HG02852 (cell line): ENCODE measurements at regions not wholly inside any gene's neighbourhood (a gene's known extent, or its start where the extent isn't known, plus 50 kb on each side); places are given as distances from the start of the nearest gene placed in this dataset.
"Not testable (repeated sequence)": the region's sequence is repeated elsewhere in the genome, so short reads cannot be mapped to it uniquely, and the experiment has no call there.

Experiments used
- ATAC-seq: cut with Tn5 transposase; IDR thresholded peaks from one replicate; pipeline ENCODE4 v1.9.1; 2021; ENCODE audit warnings: mild to moderate bottlenecking, moderate library complexity; ENCODE audit not compliant: unreplicated experiment

DNA sequence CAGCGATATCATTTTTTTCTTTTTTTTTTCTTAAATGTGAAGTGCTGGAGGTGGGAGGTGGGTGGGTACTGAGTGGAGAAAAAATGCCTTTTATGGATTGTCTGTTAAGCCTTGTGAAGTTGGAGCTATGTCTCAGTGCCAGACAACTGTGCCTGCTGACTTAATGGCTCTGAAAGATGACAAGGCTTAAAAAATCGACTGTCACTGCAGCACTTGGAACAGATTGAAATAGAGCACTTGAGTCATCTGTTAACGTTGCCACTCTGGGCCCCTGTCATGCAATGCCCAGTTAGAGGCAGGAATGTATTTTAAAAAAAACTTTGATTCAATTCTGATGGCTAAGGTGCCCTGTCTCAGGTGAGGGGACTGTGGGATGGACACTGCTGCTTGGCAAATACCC is 108.2 kb upstream of the HS3ST2 start:
- no peak for ATAC-seq

DNA sequence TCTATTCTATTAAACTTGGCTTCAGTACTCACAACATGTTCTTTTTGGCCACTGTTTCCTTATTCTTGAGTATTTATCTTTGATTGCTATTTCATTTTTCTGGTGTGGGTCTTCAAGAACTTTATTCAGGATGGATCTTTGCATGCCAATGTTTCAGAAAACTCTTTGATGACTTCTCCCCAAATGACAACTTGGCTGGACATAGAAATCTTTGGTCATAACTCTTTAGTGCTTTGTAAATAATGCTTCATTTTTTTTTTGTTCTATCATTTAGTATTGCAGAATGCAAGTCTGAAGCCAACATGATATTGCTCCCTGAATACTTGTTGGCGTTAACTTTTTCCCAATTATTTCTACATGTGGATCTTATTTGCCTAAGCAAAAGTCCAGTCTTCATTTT is 103.6 kb upstream of the HS3ST2 start:
- ATAC-seq: no peak

DNA sequence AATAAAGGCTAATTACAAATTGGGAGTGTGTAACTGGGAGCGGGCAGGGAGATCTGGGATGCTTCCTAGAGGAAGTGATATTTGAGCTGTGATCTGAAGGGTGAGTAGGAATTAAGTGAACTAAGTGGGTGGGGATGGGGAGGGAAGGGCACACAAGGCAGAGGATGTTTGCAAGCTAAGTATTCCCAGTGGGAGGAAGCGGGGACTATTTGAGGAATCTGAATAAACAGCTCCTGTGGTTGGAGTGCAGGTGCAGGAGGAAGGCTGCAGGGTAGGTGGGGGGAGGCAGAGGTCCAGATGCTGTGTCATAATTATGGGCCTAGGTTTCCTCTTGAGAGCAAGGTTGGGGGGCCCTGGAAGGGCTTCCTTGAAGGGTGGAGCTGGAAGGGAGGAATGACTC is 102.1 kb upstream of the HS3ST2 start:
- no peak for ATAC-seq

DNA sequence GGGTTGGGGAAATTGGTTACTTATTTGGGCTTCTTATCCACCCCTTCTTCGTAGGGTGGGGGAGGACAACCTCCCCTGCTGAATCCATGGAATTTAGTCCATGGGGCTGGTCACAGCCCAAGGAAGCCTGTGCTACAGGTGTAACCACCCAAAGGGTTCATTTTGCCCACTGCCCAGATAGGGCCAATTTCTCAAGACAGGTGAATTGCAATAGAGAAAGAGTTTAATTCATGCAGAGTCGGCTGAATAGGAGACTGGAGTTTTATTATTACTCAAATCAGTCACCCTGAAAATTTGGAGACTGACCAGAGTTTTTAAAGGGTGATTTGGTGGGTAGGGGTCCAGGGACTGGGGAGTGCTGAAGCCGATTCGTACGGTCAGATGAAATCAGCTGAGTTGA is 101.5 kb upstream of the HS3ST2 start:
- ATAC-seq: no peak

DNA sequence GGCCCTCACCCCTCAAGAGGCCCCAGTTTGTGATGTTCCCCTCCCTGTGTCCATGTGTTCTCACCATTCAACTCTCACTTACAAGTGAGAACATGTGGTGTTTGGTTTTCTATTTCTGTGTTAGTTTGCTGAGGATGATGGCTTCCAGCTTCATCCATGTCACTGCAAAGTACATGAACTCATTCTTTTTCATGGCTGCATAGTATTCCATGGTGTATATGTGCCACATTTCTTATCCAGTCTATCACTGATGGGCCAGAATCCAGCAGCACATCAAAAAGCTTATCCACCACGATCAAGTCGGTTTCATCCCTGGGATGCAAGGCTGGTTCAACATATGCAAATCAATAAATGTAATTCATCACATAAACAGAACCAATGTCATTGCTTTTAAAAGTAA is 95.4 kb upstream of the HS3ST2 start:
- ATAC-seq: not testable (repeated sequence)

DNA sequence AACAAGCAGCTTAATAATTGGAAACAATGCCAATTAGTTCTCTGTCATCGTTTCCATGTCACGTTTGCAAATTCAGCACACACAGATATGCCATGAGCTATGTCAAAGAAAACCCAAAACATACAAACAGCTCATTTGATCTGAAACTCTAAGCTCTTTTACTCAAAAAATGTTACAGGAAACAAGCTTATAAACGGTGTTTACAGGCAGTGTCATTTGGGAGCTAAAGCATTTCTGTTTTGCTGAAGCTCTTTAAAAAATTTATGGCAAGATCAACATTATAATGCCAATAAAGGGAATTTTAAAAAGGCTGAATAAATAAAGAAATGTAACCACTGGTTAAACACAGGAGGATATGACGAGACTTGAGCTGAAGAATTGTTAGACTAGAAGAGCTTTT is 94.0 kb upstream of the HS3ST2 start:
- no peak for ATAC-seq

DNA sequence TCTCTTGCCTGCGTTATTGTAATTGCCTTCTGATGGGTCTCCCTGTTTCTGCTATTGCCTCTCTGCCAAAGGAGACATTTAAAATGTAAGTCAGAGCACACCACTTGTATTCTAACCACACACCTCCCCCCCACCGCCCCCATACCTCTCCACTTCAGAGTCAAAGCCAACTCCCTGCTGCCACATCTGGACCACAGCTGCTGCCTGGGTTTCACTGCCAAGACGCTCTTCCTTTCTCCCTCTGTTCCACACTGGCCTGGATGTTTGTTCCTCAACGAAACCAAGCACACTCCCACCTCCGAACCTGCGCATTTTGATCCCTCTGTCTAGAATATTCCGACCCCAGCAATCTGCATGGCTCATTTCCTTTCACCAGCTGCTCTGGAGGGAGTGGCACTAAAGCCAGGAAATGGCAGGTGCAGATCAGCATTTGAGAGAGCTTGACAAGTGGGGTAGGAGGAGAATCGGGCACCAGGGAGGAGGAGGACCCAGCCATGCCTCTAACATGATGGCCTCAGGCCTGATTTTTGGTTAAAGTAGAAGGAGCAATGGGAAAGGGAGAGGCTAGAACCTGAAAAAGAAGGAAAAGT is 92.4 kb upstream of the HS3ST2 start:
- no peak for ATAC-seq

DNA sequence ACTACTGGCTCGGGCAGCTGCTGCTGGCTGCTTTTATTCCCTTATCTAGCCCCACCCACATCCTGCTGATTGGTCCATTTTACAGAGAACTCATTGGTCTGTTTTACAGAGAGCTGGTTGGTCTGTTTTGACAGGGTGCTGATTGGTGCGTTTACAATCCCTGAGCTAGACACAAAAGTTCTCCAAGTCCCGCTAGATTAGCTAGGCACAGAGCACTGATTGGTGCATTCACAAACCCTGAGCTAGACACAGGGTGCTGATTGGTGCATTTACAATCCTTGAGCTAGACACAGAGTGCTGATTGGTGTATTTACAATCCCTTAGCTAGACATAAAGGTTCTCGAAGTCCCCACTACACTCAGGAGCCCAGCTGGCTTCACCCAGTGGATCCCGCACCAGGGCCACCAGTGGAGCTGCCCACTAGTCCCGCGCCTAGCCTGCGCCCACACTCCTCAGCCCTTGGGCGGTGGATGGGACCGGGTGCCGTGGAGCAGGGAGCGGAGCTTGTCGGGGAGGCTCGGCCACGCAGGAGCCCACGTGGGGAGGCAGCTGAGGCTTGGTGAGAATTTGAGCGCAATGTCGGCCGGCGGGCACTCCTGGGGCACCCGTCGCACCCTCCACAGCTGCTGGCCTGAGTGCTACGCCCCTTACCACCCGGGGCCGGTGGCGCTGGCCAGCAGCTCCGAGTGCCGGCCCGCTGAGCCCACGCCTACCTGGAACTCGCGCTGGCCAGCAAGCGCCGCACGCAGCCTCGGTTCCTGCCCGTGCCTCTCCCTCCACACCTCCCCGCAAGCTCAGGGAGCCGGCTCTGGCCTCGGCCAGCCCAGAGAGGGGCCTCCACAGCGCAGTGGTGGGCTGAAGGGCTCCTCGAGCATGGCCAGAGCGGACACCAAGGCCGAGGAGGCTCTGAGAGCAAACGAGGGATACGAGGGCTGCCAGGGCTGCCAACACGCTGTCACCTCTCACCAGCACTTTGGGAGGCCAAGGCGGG is 91.1 kb upstream of the HS3ST2 start:
- not testable (repeated sequence) for ATAC-seq

DNA sequence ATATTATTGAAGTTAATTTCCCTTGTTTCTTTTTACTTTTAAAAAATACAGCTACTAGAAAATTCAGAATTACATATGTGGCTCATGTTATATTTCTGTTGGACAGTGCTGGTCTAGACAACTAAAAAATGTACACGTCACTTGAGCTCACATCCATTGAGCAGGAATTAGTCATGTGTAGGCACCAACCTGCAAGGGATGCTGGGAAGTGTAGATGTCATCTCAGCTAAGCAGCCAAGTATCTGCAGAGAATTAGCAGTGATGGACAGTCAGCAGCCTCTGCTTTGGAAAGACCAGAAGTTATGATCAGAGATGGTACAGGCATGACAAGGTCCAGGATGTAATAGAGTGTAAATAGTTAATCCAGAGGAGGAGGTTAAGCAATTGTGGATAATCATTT is 87.1 kb upstream of the HS3ST2 start:
- ATAC-seq: no peak

DNA sequence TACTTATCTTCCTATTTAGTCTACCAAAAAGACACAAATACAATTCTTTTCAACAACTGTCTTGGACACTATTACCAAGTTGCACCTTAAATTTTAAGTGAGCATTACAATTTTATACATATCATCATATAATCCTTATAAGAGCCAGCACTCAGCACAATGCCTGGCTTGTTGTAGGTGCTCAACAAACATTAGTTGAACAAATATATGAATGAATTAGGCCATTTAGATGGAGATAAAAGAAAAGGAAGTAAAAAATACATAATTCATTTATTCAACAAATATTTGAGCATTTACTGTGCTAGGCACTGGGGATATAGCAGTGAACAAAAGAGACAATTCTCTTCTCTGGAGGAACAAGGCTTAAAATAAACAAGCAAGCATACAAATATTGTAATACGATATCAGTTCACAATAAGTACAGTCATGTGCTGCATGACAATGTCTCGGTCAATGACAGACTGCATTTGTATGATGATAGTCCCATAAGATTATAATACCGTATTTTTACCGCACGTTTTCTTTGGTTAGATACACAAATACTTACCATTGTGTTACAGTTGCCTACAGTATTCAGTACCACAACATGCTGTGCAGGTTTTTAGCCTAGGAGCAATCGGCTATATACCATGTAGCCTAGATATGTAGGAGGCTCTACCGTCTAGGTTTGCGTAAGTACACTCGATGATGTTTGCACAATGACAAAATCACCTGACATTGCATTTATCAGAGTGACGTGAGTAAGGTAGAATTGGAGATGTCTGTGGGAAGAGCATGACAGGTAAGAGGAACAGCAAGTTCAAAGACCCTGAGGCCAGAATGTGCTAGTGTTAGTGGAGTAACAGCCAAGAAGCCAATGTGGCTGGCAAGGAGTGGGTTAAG is 86.4 kb upstream of the HS3ST2 start:
- no peak for ATAC-seq

DNA sequence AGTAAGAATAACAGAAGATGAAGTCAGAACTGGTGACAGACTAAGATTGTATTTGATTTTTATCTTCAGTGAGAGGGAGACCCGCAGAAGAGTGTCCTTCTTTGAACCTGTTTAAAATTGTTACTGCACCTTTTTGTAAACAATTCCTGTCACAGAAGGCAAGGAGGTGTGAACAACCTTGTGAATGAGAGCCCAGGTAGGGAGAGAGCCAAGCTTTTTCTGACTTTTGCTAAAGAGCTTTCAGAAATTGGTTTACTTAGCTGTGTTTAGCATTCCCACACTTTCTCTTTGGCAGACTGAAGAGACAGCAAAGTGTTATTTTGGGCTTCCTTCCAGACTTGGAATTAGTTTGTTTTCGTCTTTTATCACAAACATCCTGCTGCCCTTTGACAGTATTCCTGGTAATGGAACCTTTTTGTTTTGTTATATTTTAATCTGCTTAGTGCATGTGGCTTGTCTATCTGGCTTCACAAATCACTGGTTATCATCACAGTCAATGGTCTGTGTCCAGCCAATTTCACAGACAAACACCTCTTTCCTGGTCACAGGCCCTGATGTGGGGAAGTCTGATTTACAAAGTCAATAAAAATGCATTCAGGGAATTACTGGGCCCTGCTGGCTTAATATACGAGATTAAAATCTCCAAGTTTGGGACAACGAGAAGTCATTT is 85.7 kb upstream of the HS3ST2 start:
- ATAC-seq: no peak

DNA sequence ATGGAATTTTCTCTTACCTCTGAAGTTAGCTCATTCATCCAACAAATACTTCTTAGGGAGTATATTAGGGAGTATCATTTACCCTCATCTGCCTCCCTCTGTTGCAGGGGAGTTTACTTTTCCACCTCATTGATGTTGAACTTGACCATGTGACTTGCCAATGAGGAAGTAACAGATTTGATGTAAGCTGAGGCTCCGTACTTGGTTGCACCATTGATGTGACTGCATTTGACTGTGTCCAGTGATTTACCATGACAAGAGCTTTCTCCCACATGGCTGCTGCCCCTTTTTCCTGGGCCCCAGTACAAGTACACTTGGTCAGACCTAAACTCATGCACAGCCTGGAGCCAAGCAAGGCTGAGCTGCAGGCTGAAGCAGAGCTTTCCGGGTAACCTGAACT is 81.6 kb upstream of the HS3ST2 start:
- no peak for ATAC-seq

DNA sequence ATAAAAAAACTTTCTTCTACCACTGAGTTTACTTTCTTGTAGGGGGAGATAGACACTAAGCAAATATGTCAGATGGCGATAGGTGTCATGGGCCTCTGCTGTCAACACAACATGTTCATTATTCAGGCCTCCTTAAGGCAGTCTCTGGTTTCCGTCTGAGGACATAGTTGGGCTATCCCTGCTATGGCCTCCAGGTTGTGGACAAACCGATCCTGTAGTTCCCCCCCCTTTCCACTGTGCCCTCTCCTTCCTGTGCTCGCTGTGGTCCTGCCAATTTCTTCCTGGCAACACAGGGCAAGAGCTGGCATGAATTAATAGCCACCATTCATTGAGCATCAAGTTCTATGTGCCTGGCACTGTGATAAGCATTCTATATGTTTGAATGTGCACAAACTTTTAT is 81.0 kb upstream of the HS3ST2 start:
- no peak for ATAC-seq

DNA sequence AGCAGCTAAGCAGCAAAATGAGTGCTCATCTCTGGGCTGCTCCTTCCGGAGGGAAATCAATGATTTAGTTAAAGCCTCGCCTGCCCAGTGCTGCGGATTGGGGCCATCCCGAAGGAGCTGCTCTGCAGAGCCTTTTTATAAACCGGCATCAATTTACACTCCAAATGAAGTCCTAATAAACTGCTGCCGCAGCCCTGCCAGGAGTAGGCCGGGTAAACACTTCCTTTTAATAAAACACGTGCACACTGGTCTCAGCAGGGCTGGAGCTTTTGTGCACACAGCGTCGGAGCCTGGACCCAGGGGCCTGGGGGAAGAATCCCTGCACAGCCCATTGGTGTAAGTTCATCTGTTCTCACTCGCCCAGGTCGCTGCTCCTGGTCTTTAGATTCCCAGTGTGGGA is 79.6 kb upstream of the HS3ST2 start:
- no peak for ATAC-seq

DNA sequence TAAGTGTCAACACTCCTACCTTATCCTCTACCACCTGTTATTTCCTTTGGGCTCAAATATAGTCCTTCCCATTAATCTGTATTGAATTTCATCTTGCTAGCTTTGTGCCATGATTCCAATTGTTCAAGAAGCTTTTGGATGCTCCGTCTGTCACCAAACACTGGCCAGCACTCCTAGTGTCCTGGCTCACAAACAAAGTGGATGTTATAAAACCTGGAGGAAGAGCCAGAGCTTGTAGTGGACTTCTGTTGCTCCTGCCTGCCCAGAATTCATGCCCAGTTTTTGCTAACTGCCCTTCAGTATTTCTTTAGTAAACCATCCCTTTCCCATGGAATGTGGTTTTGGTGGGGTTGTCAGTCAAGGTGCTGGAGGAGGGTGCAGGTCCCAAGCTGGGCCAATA is 77.2 kb upstream of the HS3ST2 start:
- no peak for ATAC-seq

DNA sequence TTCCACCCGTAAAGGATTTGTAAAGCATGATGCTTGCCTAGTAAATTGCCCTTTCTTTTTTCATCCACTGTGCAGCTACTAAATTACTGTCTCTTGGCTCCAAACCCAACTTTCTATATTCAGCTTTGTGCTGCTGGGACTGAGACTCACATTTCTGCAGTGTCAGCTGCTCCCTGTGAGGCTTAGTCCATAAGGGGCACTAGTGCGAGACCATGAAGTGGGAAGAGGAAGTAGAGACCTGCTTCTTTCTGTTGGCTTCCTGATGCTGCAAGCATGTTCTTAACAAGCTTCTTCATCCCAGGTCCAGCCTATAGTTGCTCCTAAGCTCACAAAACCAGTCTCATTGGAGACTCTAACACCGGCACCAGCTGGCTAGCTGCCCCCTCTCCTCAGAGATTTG is 74.9 kb upstream of the HS3ST2 start:
- no peak for ATAC-seq

DNA sequence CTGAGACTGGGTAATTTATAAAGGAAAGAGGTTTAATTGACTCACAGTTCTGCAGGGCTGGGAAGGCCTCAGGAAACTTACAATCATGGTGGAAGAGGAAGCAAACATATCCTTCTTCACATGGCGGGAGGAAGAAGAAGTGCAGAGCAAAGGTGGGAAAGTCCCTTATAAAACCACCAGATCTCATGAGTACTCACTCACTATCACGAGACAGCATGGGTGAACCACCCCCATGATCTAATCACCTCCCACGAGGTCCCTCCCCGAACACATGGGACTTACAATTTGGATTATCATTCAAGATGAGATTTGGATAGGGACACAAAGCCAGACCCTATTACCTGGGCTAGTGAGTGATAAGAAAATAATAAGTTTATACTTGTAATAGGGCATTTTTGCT is 70.6 kb upstream of the HS3ST2 start:
- no peak for ATAC-seq

DNA sequence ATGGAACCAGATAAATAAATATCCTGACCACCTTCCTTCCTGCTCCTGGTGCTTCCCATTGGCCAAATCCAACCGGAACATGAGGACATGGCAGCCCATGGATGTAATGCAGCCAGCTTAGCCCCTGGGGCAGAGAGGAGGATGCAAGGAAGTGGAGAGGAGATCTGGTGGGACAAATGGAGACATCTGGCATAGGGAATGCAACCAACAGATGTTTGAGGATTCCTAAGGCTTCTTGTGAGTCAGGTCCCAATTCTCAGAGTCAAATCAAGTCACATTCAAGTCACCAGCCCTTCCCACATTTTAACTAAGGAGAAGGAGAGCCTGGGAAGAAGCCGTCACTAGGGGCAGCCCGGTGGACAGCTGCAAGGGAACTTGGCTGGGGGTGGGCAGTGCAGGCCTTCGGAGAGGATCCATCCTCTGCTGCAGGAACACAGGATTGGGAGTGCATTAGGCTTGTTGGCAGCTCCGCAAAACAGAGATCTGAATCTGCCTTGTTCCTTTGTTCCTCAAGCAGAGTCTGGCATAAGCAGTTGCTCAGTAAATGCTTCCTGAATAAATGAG is 62.8 kb upstream of the HS3ST2 start:
- no peak for ATAC-seq

DNA sequence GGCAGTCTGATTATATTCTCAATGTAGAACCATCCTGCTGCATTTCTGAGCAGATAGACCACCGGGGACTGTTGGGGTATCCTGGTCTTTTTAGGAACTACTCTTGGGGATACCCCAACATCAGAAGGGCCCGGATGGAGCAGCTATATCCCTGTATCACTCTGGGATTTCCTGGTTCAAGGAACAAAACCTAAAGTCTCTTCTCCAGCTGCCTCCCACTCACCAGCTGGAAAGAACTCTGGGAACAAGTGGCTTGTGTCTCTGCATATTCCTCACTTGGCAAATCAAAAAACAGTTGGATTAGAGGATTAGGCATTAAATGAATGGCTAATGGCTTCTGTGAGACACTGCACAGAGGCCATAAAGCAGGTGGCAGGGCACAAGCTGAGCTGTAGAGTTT is 62.3 kb upstream of the HS3ST2 start:
- no peak for ATAC-seq

DNA sequence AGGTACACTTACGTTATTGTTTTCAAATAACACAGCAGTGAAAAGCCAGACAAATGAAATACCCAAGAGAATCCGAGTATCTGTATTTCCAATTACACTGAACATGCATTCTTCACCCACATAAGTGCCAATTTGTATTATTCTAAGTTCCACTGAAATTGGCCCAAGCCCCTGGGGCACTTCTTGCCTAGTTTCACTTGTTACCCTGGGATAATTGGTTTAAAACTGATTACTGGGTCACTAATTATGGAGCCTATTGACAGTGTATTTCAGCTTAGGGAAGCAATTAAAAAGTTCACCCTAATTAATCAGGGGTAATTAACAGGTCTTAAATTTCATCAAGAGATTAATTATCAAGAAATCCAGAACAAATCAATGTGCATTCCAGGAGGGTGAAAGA is 60.5 kb upstream of the HS3ST2 start:
- no peak for ATAC-seq

DNA sequence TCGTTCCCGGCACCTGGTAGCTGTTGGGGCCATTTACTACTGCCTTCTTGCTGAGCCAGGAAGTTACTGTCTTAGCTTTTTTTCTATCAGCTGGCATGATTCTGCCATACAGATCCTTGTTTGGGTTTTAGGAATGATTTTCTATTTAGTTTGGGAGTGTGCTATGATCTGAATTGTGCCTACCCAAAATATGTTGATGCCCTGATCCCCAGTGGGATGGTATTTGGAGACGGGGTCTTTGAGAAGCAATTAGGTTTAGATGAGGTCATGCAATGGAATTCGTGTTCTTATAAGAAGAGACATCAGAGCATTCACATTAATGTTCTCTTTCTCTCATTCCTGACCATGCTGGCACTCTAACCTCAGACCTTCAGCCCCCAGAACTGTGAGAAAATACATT is 59.4 kb upstream of the HS3ST2 start:
- no peak for ATAC-seq
